ELR (cell line): ENCODE measurements at regions not wholly inside any gene's neighbourhood (a gene's known extent, or its start where the extent isn't known, plus 50 kb on each side); places are given as distances from the start of the nearest gene placed in this dataset.

Experiments
- DNase-seq: peaks from one replicate; pipeline ENCODE4 v3.0.0-alpha.2; 2015; ENCODE audit warnings: low read depth

GRCh38 chr1:4603295-4604110, 50.9 kb upstream of the AJAP1 start:
- no peak for DNase-seq
